ENCODE measurements at regions not wholly inside any gene's neighbourhood (a gene's known extent, or its start where the extent isn't known, plus 50 kb on each side); places are given as distances from the start of the nearest gene placed in this dataset.

DNA sequence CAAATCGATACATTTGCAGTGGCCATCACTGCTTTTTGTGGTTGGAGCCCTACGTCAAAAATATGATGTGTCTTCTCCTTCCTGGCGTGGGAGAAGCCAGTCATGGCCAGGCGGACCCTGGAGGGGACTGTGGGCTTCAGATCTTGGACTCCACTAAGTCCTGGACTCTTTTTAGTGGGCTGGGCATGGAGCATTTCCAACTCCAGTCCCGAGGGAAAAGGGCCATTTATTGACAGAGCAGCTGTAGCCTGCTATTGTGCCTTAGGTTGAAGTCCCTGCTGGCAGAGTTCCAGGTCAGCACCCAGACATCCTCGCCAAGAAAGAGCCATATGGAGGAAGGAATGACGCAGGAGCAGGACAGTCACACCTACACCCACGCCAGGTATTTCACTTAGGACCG, 179.2 kb upstream of the ZNF507 start:
- Histone ChIP-seq H3K4me3 (replicated peaks; ENCODE audit: low read depth, low read length) (no peak overlapping the region), H3K27me3 (replicated peaks; ENCODE audit: control insufficient read depth, insufficient read depth, low read length) (no peaks in the 10 kb centered on the region), H3K36me3 (ENCODE audit: control insufficient read depth, insufficient read depth, low read length) (no peaks in the 10 kb centered on the region)
- no peak for TF ChIP-seq CTCF (IDR thresholded peaks at IDR 0.05; ENCODE audit: insufficient read depth, low read length, poor library complexity, severe bottlenecking)
- DNase-seq (ENCODE audit: extremely low read depth, insufficient read length), result no peak

GRCh38 chr19:32168111-32168510, 177.3 kb upstream of the ZNF507 start:
- no peak overlapping the region for H3K4me3 ChIP-seq (replicated peaks; ENCODE audit: low read depth, low read length)
- no peaks in the 10 kb centered on the region for H3K36me3 ChIP-seq (ENCODE audit: control insufficient read depth, insufficient read depth, low read length)
- no peak for DNase-seq (ENCODE audit: extremely low read depth, insufficient read length)
- no peak for TF ChIP-seq CTCF (IDR thresholded peaks at IDR 0.05; ENCODE audit: insufficient read depth, low read length, poor library complexity, severe bottlenecking)
- H3K27me3 ChIP-seq (replicated peaks; ENCODE audit: control insufficient read depth, insufficient read depth, low read length), result no peaks in the 10 kb centered on the region

DNA sequence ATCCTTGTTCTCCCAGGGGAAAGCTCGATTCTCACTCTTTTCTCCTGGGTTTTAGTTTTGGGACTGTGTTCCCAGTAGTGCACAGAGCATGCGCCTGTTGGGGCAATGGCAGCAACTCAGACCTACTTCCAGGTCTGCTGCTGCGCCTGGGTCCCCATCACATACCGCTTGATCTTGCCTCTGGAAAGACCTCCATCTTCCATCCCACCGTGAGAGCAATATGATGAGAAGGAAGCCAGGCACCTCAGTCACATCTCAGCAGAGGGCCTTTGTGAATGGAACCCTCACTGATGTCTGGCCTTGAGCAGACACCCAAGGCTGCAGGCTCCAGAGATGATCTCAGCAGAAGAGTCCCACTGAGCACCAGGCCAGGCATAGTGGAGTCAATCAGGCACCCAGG, 176.8 kb upstream of the ZNF507 start:
- H3K27me3 ChIP-seq (replicated peaks; ENCODE audit: control insufficient read depth, insufficient read depth, low read length), result no peaks in the 10 kb centered on the region
- H3K4me3 ChIP-seq (replicated peaks; ENCODE audit: low read depth, low read length), result no peak overlapping the region
- no peak for DNase-seq (ENCODE audit: extremely low read depth, insufficient read length)
- no peak for TF ChIP-seq CTCF (IDR thresholded peaks at IDR 0.05; ENCODE audit: insufficient read depth, low read length, poor library complexity, severe bottlenecking)
- no peaks in the 10 kb centered on the region for H3K36me3 ChIP-seq (ENCODE audit: control insufficient read depth, insufficient read depth, low read length)

DNA sequence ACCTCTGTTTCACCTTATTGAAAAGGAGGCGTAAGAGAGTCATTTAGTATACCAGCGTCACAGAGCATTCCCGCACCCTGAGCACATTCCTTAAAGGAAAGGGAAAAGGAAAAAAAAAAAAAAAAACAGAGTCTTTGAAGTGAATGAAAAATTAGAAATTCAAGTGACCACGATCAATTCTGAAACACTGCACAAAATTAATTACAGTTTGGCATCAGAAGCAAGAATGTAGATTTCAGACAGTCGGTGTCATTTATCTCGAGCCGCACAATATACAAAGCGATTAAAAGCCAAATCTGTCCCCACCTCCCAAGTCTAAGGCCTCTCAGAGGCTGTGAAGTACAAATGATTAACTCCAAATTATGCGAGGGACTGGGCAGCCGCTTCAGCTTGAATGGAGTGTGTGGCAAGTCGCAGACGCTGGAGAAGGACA, 173.7 kb upstream of the ZNF507 start:
- no peak for DNase-seq (ENCODE audit: extremely low read depth, insufficient read length)
- no peak for TF ChIP-seq CTCF (IDR thresholded peaks at IDR 0.05; ENCODE audit: insufficient read depth, low read length, poor library complexity, severe bottlenecking)
- H3K36me3 ChIP-seq (ENCODE audit: control insufficient read depth, insufficient read depth, low read length), result no peaks in the 10 kb centered on the region
- H3K27me3 ChIP-seq (replicated peaks; ENCODE audit: control insufficient read depth, insufficient read depth, low read length), result no peaks in the 10 kb centered on the region
- no peak overlapping the region for H3K4me3 ChIP-seq (replicated peaks; ENCODE audit: low read depth, low read length)

DNA sequence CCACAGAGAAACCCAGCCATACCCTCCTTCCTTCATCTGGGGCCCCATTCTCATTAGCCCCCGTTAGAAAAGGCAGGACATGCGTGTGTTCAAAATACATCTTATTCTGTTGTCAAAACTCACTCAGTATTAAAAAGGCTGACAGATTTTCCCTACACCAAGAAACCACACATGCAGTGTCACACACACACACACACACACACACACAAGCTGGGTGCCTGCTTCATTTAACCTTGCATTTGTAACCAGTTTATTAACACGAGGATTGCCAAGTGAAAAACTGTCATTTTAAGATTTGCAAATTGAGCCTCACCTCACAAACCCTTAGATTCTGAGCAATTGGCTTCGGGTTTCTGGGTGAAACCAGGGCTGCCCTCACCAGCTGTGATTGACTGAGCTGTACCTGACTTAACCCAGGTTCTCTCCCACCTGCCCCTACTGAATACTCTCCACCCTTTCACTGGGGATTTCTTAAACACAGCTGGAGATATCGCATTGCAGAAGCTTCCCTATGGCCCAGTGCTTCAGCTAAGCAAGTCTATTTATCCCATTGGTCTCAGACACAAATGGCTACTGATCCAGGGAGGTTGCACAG, 172.7 kb upstream of the ZNF507 start:
- TF ChIP-seq CTCF (IDR thresholded peaks at IDR 0.05; ENCODE audit: insufficient read depth, low read length, poor library complexity, severe bottlenecking), result no peak
- no peaks in the 10 kb centered on the region for H3K27me3 ChIP-seq (replicated peaks; ENCODE audit: control insufficient read depth, insufficient read depth, low read length)
- no peak for DNase-seq (ENCODE audit: extremely low read depth, insufficient read length)

GRCh38 chr19:32173836-32174235, 171.6 kb upstream of the ZNF507 start:
- H3K36me3 ChIP-seq (ENCODE audit: control insufficient read depth, insufficient read depth, low read length), result no peaks in the 10 kb centered on the region
- H3K4me3 ChIP-seq (replicated peaks; ENCODE audit: low read depth, low read length), result no peak overlapping the region
- H3K27me3 ChIP-seq (replicated peaks; ENCODE audit: control insufficient read depth, insufficient read depth, low read length), result no peaks in the 10 kb centered on the region
- no peak for DNase-seq (ENCODE audit: extremely low read depth, insufficient read length)
- no peak for TF ChIP-seq CTCF (IDR thresholded peaks at IDR 0.05; ENCODE audit: insufficient read depth, low read length, poor library complexity, severe bottlenecking)

More for the DNA sequence above, 172.7 kb upstream of the ZNF507 start:
- Histone ChIP-seq H3K36me3 (ENCODE audit: control insufficient read depth, insufficient read depth, low read length) (no peaks in the 10 kb centered on the region), H3K4me3 (replicated peaks; ENCODE audit: low read depth, low read length) (no peak overlapping the region)
